ENCODE measurements at regions not wholly inside any gene's neighbourhood (a gene's known extent, or its start where the extent isn't known, plus 50 kb on each side); places are given as distances from the start of the nearest gene placed in this dataset.

- no peak for TF ChIP-seq CTCF (IDR thresholded peaks at IDR 0.05)
- ATAC-seq: no peak
- H3K4me1 ChIP-seq (ENCODE audit: low read depth): no peaks in the 10 kb centered on the region
- H3K9me3 ChIP-seq: no peaks in the 10 kb centered on the region
- no peaks in the 10 kb centered on the region for H3K36me3 ChIP-seq (ENCODE audit: low read depth)
- DNase-seq: no peak
- H3K4me3 ChIP-seq: no peak overlapping the region
- intact Hi-C loops (cut with DNase I, micrococcal nuclease): no loop called here
These were observed 281.1 kb downstream of the NPHP4 start for GRCh38 chr1:5711079-5711478.

- Histone ChIP-seq H3K4me3 (no peak overlapping the region), H3K36me3 (ENCODE audit: low read depth) (no peaks in the 10 kb centered on the region), H3K9me3 (no peaks in the 10 kb centered on the region), H3K4me1 (ENCODE audit: low read depth) (no peaks in the 10 kb centered on the region)
- intact Hi-C loops (cut with DNase I, micrococcal nuclease): no loop called here
- no peak for DNase-seq
- TF ChIP-seq CTCF (IDR thresholded peaks at IDR 0.05): no peak
- no peak for ATAC-seq
These were observed 282.2 kb downstream of the NPHP4 start for GRCh38 chr1:5709976-5710375.

GRCh38 chr1:5709461-5709975 is 282.7 kb downstream of the NPHP4 start:
- no peak for TF ChIP-seq CTCF (IDR thresholded peaks at IDR 0.05)
- Histone ChIP-seq H3K9me3 (no peaks in the 10 kb centered on the region), H3K4me1 (ENCODE audit: low read depth) (no peaks in the 10 kb centered on the region), H3K4me3 (no peak overlapping the region), H3K36me3 (ENCODE audit: low read depth) (no peaks in the 10 kb centered on the region)
- ATAC-seq (no peak), DNase-seq (no peak)
- intact Hi-C loops (cut with DNase I, micrococcal nuclease): no loop called here

- Histone ChIP-seq H3K9me3 (no peaks in the 10 kb centered on the region), H3K4me1 (ENCODE audit: low read depth) (no peaks in the 10 kb centered on the region), H3K36me3 (ENCODE audit: low read depth) (no peaks in the 10 kb centered on the region), H3K4me3 (no peak overlapping the region)
- ATAC-seq (no peak), DNase-seq (no peak)
- no peak for TF ChIP-seq CTCF (IDR thresholded peaks at IDR 0.05)
- intact Hi-C loops (cut with DNase I, micrococcal nuclease): no loop called here
These were observed 283.6 kb downstream of the NPHP4 start for GRCh38 chr1:5708346-5709245.

- intact Hi-C loops (cut with DNase I, micrococcal nuclease): no loop called here
- TF ChIP-seq CTCF (IDR thresholded peaks at IDR 0.05): no peak
- ATAC-seq (peak; percentile 17), DNase-seq (no peak)
- Histone ChIP-seq H3K4me1 (ENCODE audit: low read depth) (no peaks in the 10 kb centered on the region), H3K36me3 (ENCODE audit: low read depth) (no peaks in the 10 kb centered on the region), H3K9me3 (no peaks in the 10 kb centered on the region), H3K4me3 (no peak overlapping the region)
These were observed 284.5 kb downstream of the NPHP4 start for GRCh38 chr1:5707566-5708345.

Measured in mucosa of descending colon (tissue), 3 donors.